ENCODE measurements at regions not wholly inside any gene's neighbourhood (a gene's known extent, or its start where the extent isn't known, plus 50 kb on each side); places are given as distances from the start of the nearest gene placed in this dataset.

- TF ChIP-seq CTCF (IDR thresholded peaks at IDR 0.05) = no peak
- TF ChIP-seq POLR2A (IDR thresholded peaks at IDR 0.05) = no peak
- no peak for TF ChIP-seq POLR2AphosphoS5 (IDR thresholded peaks at IDR 0.05)
- TF ChIP-seq EP300 (IDR thresholded peaks at IDR 0.05) = no peak
These were observed 845.7 kb upstream of the USP15 start for GRCh38 chr12:61414470-61414869.
